ENCODE measurements at regions not wholly inside any gene's neighbourhood (a gene's known extent, or its start where the extent isn't known, plus 50 kb on each side); places are given as distances from the start of the nearest gene placed in this dataset.

DNA sequence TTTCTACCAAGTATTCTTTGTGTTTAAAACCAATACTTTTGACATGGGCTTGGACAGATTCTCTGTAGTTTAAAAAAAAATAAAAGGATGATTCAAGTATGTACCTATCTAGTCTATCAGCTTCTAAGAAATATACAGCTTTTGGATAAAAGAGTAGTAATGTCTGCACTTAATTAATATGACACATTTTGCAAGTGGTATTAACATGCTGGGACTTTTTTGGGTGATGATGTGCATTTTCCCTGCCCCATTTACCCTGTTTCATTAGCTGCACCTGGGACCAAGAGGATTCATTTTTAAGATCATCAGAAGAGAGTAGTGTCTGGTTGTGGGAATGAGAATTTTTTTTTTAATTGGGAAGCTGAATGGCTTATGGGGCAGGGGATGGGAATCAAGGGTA lies 236.2 kb upstream of the KLF14 start:
- Histone ChIP-seq H3K79me2 (ENCODE audit: insufficient read depth, low read length) (no peaks in the 10 kb centered on the region), H3K4me3 (replicated peaks in 1 of 3; ENCODE audit: low read depth in 2 of 3, low read length in 3 of 3) (no peak overlapping the region), H3K4me2 (replicated peaks; ENCODE audit: extremely low read depth, low read length, poor library complexity, severe bottlenecking) (no peak overlapping the region), H2AFZ (ENCODE audit: insufficient read depth, low read depth, low read length, poor library complexity, severe bottlenecking) (no peak overlapping the region), H3K27me3 (ENCODE audit: control insufficient read depth in 2 of 2, insufficient read depth in 2 of 2, low read length in 2 of 2) (no peaks in the 10 kb centered on the region), H4K20me1 (ENCODE audit: insufficient read depth, low read length) (peaks cover 55% of the 10 kb centered on the region), H3K9ac (ENCODE audit: insufficient read depth, low read length, poor library complexity, severe bottlenecking) (no peak overlapping the region), H3K9me3 (replicated peaks in 1 of 2; ENCODE audit: control insufficient read depth in 1 of 2, insufficient read depth in 1 of 2, low read length in 2 of 2) (peaks cover 6 to 7% of the 10 kb centered on the region in 2 donors), H3K4me1 (ENCODE audit: control insufficient read depth in 1 of 2, insufficient read depth in 2 of 2, low read length in 2 of 2) (no peaks in the 10 kb centered on the region), H3K27ac (ENCODE audit: low read depth in 1 of 2, low read length in 2 of 2) (no peak overlapping the region), H3K36me3 (replicated peaks in 1 of 2; ENCODE audit: control insufficient read depth in 1 of 2, insufficient read depth in 2 of 2, low read length in 2 of 2) (peaks cover 3 to 22% of the 10 kb centered on the region in 2 donors)
- Mint-ChIP-seq H3K4me3 (no peak overlapping the region), H3K36me3 (peaks cover 21 to 34% of the 10 kb centered on the region in 2 donors), H3K27me3 (ENCODE audit: low read depth in 3 of 3) (no peaks in the 10 kb centered on the region), H3K27ac (peak overlapping the region in 1 of 7 donors; percentile 9), H3K4me1 (peaks cover 5% of the 10 kb centered on the region), H3K9me3 (peaks cover 3 to 13% (median 7%) of the 10 kb centered on the region in 7 donors)
- intact Hi-C loops (cut with micrococcal nuclease): no loop called here
- DNase-seq: no peak
- TF ChIP-seq, protein P1, sequence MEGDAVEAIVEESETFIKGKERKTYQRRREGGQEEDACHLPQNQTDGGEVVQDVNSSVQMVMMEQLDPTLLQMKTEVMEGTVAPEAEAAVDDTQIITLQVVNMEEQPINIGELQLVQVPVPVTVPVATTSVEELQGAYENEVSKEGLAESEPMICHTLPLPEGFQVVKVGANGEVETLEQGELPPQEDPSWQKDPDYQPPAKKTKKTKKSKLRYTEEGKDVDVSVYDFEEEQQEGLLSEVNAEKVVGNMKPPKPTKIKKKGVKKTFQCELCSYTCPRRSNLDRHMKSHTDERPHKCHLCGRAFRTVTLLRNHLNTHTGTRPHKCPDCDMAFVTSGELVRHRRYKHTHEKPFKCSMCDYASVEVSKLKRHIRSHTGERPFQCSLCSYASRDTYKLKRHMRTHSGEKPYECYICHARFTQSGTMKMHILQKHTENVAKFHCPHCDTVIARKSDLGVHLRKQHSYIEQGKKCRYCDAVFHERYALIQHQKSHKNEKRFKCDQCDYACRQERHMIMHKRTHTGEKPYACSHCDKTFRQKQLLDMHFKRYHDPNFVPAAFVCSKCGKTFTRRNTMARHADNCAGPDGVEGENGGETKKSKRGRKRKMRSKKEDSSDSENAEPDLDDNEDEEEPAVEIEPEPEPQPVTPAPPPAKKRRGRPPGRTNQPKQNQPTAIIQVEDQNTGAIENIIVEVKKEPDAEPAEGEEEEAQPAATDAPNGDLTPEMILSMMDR (IDR thresholded peaks at IDR 0.05): no peak

DNA sequence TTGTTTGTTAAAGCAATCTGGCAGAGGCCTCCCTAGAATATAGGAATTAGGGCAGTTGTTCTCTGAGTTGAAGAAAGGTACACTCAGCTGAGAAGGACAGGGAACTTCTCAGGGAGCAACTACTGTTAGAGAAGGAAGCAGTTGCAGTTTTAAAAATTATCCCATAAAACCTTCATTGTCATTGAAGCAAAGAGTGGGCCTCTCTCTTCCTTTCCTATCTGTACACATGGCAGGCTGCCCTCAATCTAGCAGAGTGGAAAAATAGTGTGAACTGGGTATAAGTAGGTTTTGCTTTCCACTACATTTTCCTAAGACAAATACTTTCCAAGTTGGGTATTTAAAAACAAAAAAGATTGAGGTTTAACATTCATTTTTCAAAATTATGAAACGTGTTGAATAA lies 236.7 kb upstream of the KLF14 start:
- Histone ChIP-seq H3K36me3 (replicated peaks in 1 of 2; ENCODE audit: control insufficient read depth in 1 of 2, insufficient read depth in 2 of 2, low read length in 2 of 2) (peaks cover 3 to 27% of the 10 kb centered on the region in 2 donors), H3K4me3 (replicated peaks in 1 of 3; ENCODE audit: low read depth in 2 of 3, low read length in 3 of 3) (no peak overlapping the region), H3K79me2 (ENCODE audit: insufficient read depth, low read length) (no peaks in the 10 kb centered on the region), H4K20me1 (ENCODE audit: insufficient read depth, low read length) (peaks cover 57% of the 10 kb centered on the region), H2AFZ (ENCODE audit: insufficient read depth, low read depth, low read length, poor library complexity, severe bottlenecking) (no peak overlapping the region), H3K4me2 (replicated peaks; ENCODE audit: extremely low read depth, low read length, poor library complexity, severe bottlenecking) (no peak overlapping the region), H3K27me3 (ENCODE audit: control insufficient read depth in 2 of 2, insufficient read depth in 2 of 2, low read length in 2 of 2) (no peaks in the 10 kb centered on the region), H3K4me1 (ENCODE audit: control insufficient read depth in 1 of 2, insufficient read depth in 2 of 2, low read length in 2 of 2) (no peaks in the 10 kb centered on the region), H3K27ac (ENCODE audit: low read depth in 1 of 2, low read length in 2 of 2) (no peak overlapping the region), H3K9ac (ENCODE audit: insufficient read depth, low read length, poor library complexity, severe bottlenecking) (no peak overlapping the region), H3K9me3 (replicated peaks in 1 of 2; ENCODE audit: control insufficient read depth in 1 of 2, insufficient read depth in 1 of 2, low read length in 2 of 2) (peaks cover 9 to 12% of the 10 kb centered on the region in 2 donors)
- no CpG with 5 or more reads among the region's 1 CpG for WGBS (ENCODE audit: insufficient coverage)
- TF ChIP-seq, protein P1 (IDR thresholded peaks at IDR 0.05): no peak
- Mint-ChIP-seq H3K9me3 (peaks cover 3 to 18% (median 11%) of the 10 kb centered on the region in 7 donors), H3K4me3 (no peak overlapping the region), H3K4me1 (peaks cover 6% of the 10 kb centered on the region), H3K27ac (no peak overlapping the region), H3K36me3 (peaks cover 26 to 38% of the 10 kb centered on the region in 2 donors), H3K27me3 (ENCODE audit: low read depth in 3 of 3) (no peaks in the 10 kb centered on the region)
- DNase-seq: no peak
- intact Hi-C loops (cut with micrococcal nuclease): no loop called here

Measured in CD14-positive monocyte (primary cell).